ENCODE measurements at regions not wholly inside any gene's neighbourhood (a gene's known extent, or its start where the extent isn't known, plus 50 kb on each side); places are given as distances from the start of the nearest gene placed in this dataset.

DNA sequence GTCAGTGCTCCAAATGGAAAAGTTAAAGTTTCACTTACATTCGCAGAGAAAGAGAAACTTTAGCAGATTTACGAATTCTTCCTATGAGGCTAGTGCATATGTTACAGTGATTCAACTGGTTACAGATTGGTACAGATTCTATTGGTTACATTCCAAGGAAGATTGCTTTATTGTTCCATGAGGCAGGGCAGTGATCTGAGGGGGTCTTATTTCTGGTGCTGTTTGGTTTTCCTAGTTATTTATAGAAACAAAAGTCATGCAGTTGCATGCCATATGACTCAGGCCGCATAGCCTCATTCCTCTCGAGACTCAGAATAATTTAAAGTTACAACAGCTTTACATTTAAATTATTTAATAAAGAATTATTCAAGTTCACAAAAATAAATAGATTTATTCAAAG lies 385.4 kb upstream of the SYT4 start:
- FAIRE-seq (no peak), DNase-seq (peak in 1 of 5 donors; percentile 3)
- no peak overlapping the region for H3K27ac ChIP-seq (ENCODE audit: low read depth in 2 of 2, low read length in 2 of 2)
- no peak overlapping the region for H3K9ac ChIP-seq (ENCODE audit: low read length in 3 of 3)
- no peak overlapping the region for H3K4me3 ChIP-seq (ENCODE audit: low read length in 3 of 3)
- no peaks in the 10 kb centered on the region for H3K36me3 ChIP-seq (ENCODE audit: control insufficient read depth in 2 of 3, insufficient read depth in 3 of 3, low read length in 3 of 3)
- no peaks in the 10 kb centered on the region for H3K4me1 ChIP-seq (ENCODE audit: control insufficient read depth in 2 of 3, insufficient read depth in 2 of 3, low read depth in 1 of 3, low read length in 3 of 3)
- intact Hi-C loops (cut with DNase I), result no loop called here
- TF ChIP-seq, protein P1, sequence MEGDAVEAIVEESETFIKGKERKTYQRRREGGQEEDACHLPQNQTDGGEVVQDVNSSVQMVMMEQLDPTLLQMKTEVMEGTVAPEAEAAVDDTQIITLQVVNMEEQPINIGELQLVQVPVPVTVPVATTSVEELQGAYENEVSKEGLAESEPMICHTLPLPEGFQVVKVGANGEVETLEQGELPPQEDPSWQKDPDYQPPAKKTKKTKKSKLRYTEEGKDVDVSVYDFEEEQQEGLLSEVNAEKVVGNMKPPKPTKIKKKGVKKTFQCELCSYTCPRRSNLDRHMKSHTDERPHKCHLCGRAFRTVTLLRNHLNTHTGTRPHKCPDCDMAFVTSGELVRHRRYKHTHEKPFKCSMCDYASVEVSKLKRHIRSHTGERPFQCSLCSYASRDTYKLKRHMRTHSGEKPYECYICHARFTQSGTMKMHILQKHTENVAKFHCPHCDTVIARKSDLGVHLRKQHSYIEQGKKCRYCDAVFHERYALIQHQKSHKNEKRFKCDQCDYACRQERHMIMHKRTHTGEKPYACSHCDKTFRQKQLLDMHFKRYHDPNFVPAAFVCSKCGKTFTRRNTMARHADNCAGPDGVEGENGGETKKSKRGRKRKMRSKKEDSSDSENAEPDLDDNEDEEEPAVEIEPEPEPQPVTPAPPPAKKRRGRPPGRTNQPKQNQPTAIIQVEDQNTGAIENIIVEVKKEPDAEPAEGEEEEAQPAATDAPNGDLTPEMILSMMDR (IDR thresholded peaks at IDR 0.05; ENCODE audit: borderline replicate concordance, extremely low read depth, insufficient read depth), result no peak
- no peaks in the 10 kb centered on the region for H3K9me3 ChIP-seq (ENCODE audit: control insufficient read depth in 2 of 3, insufficient read depth in 1 of 3, low read length in 3 of 3)
- no peaks in the 10 kb centered on the region for H3K27me3 ChIP-seq (ENCODE audit: control insufficient read depth, insufficient read depth, low read length)

DNA sequence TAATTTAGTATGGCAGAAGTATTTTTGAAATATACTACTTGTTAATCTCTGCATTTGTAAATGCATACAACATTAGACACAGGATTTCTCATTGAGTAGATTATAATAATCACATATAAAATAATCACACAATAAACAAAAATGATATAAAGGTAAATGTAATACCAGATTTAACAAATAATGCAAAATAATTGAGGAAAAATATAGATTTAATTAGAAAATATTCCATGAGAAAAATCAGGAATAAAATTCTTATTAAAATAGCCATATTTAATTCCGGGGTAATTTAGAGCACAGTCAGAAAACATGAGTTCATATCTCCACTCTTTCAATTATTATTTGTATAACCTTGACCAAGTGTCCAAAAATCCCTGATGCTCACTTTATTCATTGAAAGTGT lies 385.9 kb upstream of the SYT4 start:
- intact Hi-C loops (cut with DNase I), result no loop called here
- H3K9me3 ChIP-seq (ENCODE audit: control insufficient read depth in 2 of 3, insufficient read depth in 1 of 3, low read length in 3 of 3), result no peaks in the 10 kb centered on the region
- H3K4me1 ChIP-seq (ENCODE audit: control insufficient read depth in 2 of 3, insufficient read depth in 2 of 3, low read depth in 1 of 3, low read length in 3 of 3), result no peaks in the 10 kb centered on the region
- no peaks in the 10 kb centered on the region for H3K36me3 ChIP-seq (ENCODE audit: control insufficient read depth in 2 of 3, insufficient read depth in 3 of 3, low read length in 3 of 3)
- H3K27ac ChIP-seq (ENCODE audit: low read depth in 2 of 2, low read length in 2 of 2), result no peak overlapping the region
- TF ChIP-seq, protein P1 (IDR thresholded peaks at IDR 0.05; ENCODE audit: borderline replicate concordance, extremely low read depth, insufficient read depth), result no peak
- no peak overlapping the region for H3K9ac ChIP-seq (ENCODE audit: low read length in 3 of 3)
- DNase-seq (no peak), FAIRE-seq (peak; percentile 37)
- no peak overlapping the region for H3K4me3 ChIP-seq (ENCODE audit: low read length in 3 of 3)
- no peaks in the 10 kb centered on the region for H3K27me3 ChIP-seq (ENCODE audit: control insufficient read depth, insufficient read depth, low read length)

DNA sequence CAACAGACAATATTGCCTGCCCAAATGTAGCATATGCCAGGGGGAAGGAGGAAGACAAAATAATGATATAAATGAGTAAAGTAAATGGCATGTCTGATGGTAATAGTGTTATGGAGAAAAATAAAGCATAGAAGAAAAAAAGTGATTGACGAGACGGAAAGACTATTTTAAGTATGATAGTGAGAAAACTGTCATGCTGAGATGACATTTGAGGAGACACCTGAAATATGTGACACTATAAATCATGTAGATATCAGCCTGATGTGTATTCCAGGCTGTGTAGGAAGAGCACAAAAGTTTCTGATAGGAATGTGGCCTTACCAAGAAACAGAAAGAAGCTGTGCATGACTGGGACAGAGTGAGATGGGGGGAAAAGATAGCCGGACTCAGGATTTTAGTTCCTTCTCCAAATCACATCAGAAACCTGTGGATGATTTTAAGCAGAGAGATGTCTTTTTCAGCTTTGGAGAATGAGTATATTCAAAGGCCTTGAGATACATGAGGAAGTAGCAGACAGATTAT lies 387.3 kb upstream of the SYT4 start:
- H3K9me3 ChIP-seq (ENCODE audit: control insufficient read depth in 2 of 3, insufficient read depth in 1 of 3, low read length in 3 of 3), result no peaks in the 10 kb centered on the region
- no peak for DNase-seq
- H3K27ac ChIP-seq (ENCODE audit: low read depth in 2 of 2, low read length in 2 of 2), result no peak overlapping the region
- H3K36me3 ChIP-seq (ENCODE audit: control insufficient read depth in 2 of 3, insufficient read depth in 3 of 3, low read length in 3 of 3), result no peaks in the 10 kb centered on the region
- H3K9ac ChIP-seq (ENCODE audit: low read length in 3 of 3), result no peak overlapping the region
- TF ChIP-seq, protein P1 (IDR thresholded peaks at IDR 0.05; ENCODE audit: borderline replicate concordance, extremely low read depth, insufficient read depth), result no peak
- no peak for FAIRE-seq
- no peaks in the 10 kb centered on the region for H3K27me3 ChIP-seq (ENCODE audit: control insufficient read depth, insufficient read depth, low read length)
- H3K4me1 ChIP-seq (ENCODE audit: control insufficient read depth in 2 of 3, insufficient read depth in 2 of 3, low read depth in 1 of 3, low read length in 3 of 3), result no peaks in the 10 kb centered on the region
- no peak overlapping the region for H3K4me3 ChIP-seq (ENCODE audit: low read length in 3 of 3)
- intact Hi-C loops (cut with DNase I), result no loop called here

Measured in kidney (tissue), 13 donors.